GM19240 (cell line): ENCODE measurements at regions not wholly inside any gene's neighbourhood (a gene's known extent, or its start where the extent isn't known, plus 50 kb on each side); places are given as distances from the start of the nearest gene placed in this dataset.
"Not testable (repeated sequence)": the region's sequence is repeated elsewhere in the genome, so short reads cannot be mapped to it uniquely, and the experiment has no call there.

ENCODE experiments used
- DNase-seq: peaks from one replicate; pipeline ENCODE4 v3.0.0; 2011; ENCODE audit warnings: low spot score; ENCODE audit not compliant: insufficient read length

- not testable (repeated sequence) for DNase-seq
These were observed 75.3 kb upstream of the OR4F16 start for GRCh38 chr1:761791-762190.

GRCh38 chr1:771449-771848 is 85.0 kb upstream of the OR4F16 start:
- DNase-seq, result not testable (repeated sequence)

- DNase-seq, result not testable (repeated sequence)
These were observed 91.2 kb upstream of the OR4F16 start for GRCh38 chr1:777480-778180.

- peak; percentile 86 for DNase-seq
These were observed 92.2 kb upstream of the OR4F16 start for GRCh38 chr1:778451-779278.

- not testable (repeated sequence) for DNase-seq
These were observed 93.2 kb upstream of the OR4F16 start for GRCh38 chr1:779621-780020.

- DNase-seq, result no peak
These were observed 102.4 kb upstream of the OR4F16 start for GRCh38 chr1:788835-789234.

- not testable (repeated sequence) for DNase-seq
These were observed 103.2 kb upstream of the OR4F16 start for GRCh38 chr1:789606-790005.

GRCh38 chr1:790388-790930 is 104.0 kb upstream of the OR4F16 start:
- DNase-seq, result not testable (repeated sequence)

- DNase-seq, result not testable (repeated sequence)
These were observed 107.9 kb upstream of the OR4F16 start for GRCh38 chr1:794310-794709.

- not testable (repeated sequence) for DNase-seq
These were observed 108.6 kb upstream of the OR4F16 start for GRCh38 chr1:794918-795584.

GRCh38 chr1:797649-798048 is 111.2 kb upstream of the OR4F16 start:
- not testable (repeated sequence) for DNase-seq

- not testable (repeated sequence) for DNase-seq
These were observed 113.9 kb upstream of the OR4F16 start for GRCh38 chr1:800397-800796.

- DNase-seq, result not testable (repeated sequence)
These were observed 118.1 kb upstream of the OR4F16 start for GRCh38 chr1:804378-805115.

GRCh38 chr1:805310-805709 is 118.4 kb upstream of the SAMD11 start:
- DNase-seq, result not testable (repeated sequence)

- not testable (repeated sequence) for DNase-seq
These were observed 116.7 kb upstream of the SAMD11 start for GRCh38 chr1:807066-807465.

- DNase-seq, result not testable (repeated sequence)
These were observed 115.9 kb upstream of the SAMD11 start for GRCh38 chr1:807699-808390.

GRCh38 chr1:810949-811348 is 112.8 kb upstream of the SAMD11 start:
- not testable (repeated sequence) for DNase-seq

- DNase-seq, result not testable (repeated sequence)
These were observed 111.1 kb upstream of the SAMD11 start for GRCh38 chr1:812535-813127.

- not testable (repeated sequence) for DNase-seq
These were observed 109.2 kb upstream of the SAMD11 start for GRCh38 chr1:814543-814942.
